Vagina (tissue), 2 donors: ENCODE measurements at regions not wholly inside any gene's neighbourhood (a gene's known extent, or its start where the extent isn't known, plus 50 kb on each side); places are given as distances from the start of the nearest gene placed in this dataset.

Experiments used
- POLR2A ChIP-seq, 2 donors: fragments of 450-650 bp; IDR thresholded peaks; one replicate each; pipeline ENCODE4 v1.6.1; 2017; ENCODE audit warnings: antibody characterized with exemption in 2 of 2, mild to moderate bottlenecking in 2 of 2, moderate library complexity in 2 of 2
- POLR2AphosphoS5 ChIP-seq, 2 donors: sonication (generic); formaldehyde crosslinking; IDR thresholded peaks; one replicate each; pipeline ENCODE4 v1.9.0; 2017; ENCODE audit warnings: antibody characterized with exemption in 2 of 2, mild to moderate bottlenecking in 2 of 2, low read depth in 1 of 2; ENCODE audit not compliant: insufficient read depth in 1 of 2
- TF ChIP-seq, protein P1 (sequence below), 3 experiments: fragments of 450-650 bp in 2 of 3; fragments of 200-600 bp in 1 of 3; sonication (generic) in 1 of 3; IDR thresholded peaks; one replicate each; pipeline ENCODE4 v1.5.1; 2017 to 2019; ENCODE audit warnings: antibody characterized with exemption in 3 of 3, mild to moderate bottlenecking in 2 of 3, moderate library complexity in 2 of 3

DNA sequence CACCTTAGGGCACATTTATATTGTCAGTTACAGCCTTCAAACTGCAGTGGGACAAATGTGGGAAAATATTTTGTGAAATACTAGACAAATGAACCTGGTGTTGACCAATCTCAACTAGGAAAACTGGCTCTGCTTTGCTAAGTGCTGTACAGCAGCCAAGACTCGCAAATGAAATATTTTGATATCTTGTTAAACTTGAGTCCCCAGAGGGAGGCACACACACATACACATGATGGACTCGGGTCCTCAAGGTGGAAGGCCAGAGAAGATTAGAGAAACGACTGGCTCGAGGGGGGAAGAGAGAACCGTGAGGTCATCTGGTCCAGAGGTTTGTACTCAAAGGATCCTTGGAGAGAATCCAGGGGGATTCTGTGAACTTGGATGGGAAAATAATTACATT lies 67.3 kb upstream of the JAG1 start:
- TF ChIP-seq, protein P1, sequence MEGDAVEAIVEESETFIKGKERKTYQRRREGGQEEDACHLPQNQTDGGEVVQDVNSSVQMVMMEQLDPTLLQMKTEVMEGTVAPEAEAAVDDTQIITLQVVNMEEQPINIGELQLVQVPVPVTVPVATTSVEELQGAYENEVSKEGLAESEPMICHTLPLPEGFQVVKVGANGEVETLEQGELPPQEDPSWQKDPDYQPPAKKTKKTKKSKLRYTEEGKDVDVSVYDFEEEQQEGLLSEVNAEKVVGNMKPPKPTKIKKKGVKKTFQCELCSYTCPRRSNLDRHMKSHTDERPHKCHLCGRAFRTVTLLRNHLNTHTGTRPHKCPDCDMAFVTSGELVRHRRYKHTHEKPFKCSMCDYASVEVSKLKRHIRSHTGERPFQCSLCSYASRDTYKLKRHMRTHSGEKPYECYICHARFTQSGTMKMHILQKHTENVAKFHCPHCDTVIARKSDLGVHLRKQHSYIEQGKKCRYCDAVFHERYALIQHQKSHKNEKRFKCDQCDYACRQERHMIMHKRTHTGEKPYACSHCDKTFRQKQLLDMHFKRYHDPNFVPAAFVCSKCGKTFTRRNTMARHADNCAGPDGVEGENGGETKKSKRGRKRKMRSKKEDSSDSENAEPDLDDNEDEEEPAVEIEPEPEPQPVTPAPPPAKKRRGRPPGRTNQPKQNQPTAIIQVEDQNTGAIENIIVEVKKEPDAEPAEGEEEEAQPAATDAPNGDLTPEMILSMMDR (IDR thresholded peaks at IDR 0.05): no peak
- no peak for TF ChIP-seq POLR2A (IDR thresholded peaks at IDR 0.05)
- TF ChIP-seq POLR2AphosphoS5 (IDR thresholded peaks at IDR 0.05; ENCODE audit: insufficient read depth in 1 of 2, low read depth in 1 of 2): no peak
